ENCODE measurements at regions not wholly inside any gene's neighbourhood (a gene's known extent, or its start where the extent isn't known, plus 50 kb on each side); places are given as distances from the start of the nearest gene placed in this dataset.

DNA sequence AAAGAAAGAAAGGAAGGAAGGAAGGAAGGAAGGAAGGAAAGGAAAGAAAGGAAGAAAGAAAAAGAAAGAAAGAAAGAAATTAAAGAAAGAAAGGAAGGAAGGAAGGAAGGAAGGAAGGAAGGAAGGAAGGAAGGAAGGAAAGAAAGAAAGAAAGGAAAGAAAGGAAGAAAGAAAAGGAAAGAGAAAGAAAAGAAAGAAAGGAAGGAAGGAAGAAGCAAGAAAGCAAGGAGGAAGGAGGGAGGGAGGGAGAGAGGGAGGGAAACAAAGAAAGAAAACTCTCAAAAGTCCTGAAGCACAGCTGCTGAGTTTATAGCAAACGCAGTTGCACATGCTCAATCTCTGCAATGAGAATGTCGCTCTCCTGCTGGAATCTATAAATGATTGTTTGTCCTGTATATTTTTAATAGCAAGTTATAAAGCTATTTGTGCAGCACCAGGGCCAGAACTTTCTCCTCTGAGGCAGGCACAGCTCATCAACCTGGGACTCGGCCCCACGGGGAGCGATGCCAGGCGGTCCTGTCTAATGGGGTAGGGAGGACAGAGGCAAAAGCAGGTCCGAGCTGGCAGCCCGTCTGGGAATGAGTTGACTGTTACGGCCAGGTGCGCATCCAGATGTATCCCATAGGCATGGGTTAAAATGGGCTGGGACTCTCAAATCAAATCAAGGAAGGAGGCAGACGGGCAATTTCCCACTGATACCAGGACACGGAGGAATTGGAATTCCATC is 118.0 kb upstream of the PFKP start:
- DNase-seq: no peak

DNA sequence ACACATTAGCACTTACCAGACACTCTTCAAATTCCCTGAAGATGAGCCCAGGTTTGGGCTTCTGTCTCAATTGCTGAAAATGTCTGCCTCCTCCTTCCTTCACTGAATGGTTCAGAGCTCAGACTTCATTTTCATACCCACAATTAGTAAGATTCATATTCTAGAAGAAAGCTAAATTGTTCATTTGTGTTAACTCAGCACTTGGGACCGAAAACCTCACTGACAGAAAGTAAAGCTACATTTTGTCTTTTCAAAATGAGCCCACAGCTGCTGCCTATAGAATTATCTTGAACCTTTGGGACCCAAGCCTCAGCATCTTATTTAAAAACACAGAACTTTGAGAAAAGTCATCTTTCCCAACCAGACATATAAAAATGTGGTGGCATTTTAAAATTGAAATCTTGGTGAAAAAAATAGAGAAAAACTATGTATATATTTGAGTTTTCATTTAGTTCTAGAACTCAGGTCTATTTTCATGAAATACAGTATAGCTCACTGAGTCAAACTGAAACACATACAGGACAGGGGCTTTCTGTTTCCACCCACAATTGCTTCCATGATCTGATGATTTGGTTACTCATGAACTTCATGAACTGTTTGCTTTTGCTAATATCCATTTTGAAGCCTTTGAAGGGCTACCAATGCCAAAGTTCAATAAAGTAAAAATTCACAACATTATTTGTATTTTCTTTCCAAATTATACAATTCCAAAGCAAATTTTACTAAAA is 119.1 kb upstream of the PFKP start:
- DNase-seq: no peak

DNA sequence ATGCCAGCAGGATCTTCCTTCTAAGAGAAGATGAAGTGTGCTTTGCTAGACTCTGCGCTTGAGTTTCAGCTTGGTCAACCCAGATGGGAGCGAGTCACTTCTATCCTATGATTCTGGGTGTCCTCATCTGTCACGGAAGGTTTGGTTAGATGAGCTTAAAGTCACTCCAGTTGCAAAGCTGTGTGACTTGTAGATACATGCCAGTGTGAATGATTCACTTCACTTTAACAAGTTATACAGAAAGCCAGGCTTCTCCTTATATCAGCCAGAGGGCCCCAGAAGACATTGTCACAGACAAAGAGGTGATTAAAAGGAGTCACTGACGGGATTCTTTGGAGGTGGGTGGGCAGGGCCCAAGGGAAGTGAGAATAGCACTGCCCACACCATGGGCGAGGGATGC is 122.6 kb upstream of the PFKP start:
- DNase-seq: no peak

DNA sequence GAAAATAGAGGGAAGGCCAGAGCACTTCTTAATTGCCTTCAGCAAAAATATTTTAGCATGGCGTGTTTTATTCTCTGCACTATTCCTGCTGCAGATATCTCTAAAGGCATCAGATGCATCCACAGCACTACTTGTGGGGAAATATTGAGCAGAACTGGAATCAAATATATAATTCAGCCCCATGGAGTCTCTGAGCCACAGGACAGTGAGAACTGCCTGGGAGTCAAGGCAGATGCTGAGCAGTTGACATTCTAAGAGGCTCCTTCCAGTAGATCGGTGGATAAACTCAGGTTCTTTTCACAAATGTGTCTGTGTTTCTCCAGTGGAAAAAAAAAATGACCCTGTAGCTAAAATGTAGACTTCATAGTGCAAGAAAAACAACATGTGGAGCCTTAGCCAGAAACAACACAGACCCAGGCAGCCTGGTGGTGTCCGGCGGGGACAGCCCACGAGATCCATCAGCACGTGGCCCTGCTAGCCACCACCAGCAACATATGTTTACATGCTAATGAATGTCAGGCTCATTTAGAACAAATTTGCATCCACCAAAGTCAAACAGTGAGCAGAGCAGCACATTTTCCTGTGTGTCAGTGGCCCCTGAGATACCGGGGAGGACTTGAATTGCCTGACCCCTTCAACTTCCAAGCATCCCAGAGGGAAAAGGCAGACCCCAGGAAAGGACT is 123.3 kb upstream of the PFKP start:
- DNase-seq: no peak

DNA sequence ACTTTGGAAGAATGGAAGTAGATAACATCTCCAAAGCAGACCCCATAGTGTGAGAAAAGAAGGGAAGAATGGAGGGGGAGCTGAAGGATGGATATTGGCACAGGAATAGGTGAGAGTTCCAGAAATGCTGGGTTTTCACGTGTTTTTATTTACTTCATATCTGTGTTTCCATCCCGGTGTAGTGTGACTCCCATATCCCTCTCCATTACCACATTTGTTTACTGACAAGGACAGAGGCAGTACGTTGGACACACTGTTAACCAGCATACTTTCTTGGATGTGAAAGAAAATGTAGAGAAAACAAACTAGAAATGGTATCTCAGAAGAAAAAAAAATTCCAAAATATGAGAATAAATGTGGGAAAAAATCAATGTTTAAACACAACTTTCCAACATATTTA is 124.4 kb upstream of the PFKP start:
- DNase-seq: no peak

GRCh38 chr10:2938869-2939268 is 128.5 kb upstream of the PFKP start:
- DNase-seq: no peak

- DNase-seq: no peak
Measured at GRCh38 chr10:2936816-2937215, 130.5 kb upstream of the PFKP start.

- no peak for DNase-seq
Measured at GRCh38 chr10:2935647-2936386, 131.5 kb upstream of the PFKP start.

- no peak for DNase-seq
Measured at GRCh38 chr10:2933924-2934323, 133.4 kb upstream of the PFKP start.

GRCh38 chr10:2933519-2933918 is 133.8 kb upstream of the PFKP start:
- DNase-seq: no peak

- DNase-seq: no peak
Measured at GRCh38 chr10:2933071-2933470, 134.3 kb upstream of the PFKP start.

- DNase-seq: no peak
Measured at GRCh38 chr10:2929480-2930258, 137.7 kb upstream of the PFKP start.

DNA sequence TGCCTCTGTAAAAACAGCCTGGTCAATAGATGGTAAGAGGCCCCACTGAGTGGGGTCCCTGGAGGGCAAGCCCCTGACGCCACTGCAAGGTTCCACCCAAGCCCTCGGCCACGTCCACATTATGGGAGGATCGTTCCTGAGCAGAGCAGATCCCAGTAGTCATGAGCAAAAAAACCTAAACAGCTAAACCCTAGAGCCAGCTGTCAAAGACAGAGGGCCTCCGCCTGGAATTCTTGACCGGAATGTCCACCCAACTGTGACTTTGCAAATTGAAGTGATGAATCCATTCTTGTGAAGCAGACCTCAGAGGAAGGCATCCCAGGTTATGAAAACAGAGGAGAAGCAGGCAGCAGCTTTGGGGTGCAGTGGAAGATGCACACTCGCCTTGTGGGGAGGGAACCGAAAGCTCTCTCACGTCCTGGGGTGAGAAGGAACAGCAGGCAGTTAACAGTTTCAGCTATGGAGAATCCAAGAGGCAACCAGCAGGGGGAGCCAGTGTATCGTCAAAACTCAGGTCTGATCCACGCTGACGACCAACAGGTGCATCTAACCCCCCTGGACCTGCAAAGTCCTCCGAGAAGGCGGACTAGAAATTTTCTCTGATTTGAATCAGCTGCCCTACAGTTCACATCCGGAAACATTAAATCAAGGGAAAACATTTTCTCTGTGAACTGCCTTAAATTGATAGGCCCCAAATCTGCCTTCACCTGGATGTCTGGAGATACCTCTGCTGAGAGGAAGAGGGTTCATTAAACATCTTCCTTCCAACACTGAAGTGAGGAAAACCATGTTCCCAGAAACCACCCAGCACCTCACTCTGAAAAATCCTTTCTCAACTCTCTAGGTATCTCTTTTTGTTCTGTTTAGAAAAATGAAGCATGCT is 139.1 kb upstream of the PFKP start:
- DNase-seq: no peak

DNA sequence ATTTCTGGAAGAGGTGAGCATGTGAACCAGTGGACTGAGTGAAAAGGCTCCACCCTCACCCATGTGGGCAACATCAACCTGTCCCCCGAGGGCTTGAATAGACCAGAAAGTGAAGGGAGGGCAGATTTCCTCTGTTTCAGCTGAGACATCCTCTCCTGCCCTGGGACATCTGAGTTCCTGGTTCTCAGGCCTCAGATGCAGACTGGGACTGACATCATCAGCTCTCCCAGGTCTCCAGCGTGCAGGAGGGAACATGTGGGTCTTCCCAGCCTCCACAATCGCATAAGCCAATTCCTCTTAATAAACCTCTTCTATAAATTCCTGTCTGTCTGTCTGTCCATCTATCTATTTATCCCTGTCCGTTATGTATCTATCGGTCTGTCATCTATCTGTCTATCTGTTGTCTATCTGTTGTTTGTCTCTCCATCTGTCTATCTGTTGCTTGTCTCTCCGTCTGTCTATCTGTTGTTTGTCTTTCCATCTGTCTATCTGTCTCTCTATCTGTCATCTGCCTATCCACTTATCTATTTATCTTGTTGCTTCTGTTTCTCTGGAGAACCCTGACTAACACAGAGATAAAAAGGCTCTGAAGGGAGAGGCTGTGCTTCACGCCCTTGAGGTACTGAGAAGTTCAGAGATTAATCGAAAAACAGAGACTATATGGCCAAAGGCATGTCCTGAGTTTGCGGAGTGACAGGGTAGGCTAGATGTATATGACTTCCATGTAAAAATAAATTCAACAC is 140.3 kb upstream of the PFKP start:
- no peak for DNase-seq

GRCh38 chr10:2925631-2926030 is 141.7 kb upstream of the PFKP start:
- no peak for DNase-seq

- no peak for DNase-seq
Measured at GRCh38 chr10:2924431-2924830, 142.9 kb upstream of the PFKP start.

DNA sequence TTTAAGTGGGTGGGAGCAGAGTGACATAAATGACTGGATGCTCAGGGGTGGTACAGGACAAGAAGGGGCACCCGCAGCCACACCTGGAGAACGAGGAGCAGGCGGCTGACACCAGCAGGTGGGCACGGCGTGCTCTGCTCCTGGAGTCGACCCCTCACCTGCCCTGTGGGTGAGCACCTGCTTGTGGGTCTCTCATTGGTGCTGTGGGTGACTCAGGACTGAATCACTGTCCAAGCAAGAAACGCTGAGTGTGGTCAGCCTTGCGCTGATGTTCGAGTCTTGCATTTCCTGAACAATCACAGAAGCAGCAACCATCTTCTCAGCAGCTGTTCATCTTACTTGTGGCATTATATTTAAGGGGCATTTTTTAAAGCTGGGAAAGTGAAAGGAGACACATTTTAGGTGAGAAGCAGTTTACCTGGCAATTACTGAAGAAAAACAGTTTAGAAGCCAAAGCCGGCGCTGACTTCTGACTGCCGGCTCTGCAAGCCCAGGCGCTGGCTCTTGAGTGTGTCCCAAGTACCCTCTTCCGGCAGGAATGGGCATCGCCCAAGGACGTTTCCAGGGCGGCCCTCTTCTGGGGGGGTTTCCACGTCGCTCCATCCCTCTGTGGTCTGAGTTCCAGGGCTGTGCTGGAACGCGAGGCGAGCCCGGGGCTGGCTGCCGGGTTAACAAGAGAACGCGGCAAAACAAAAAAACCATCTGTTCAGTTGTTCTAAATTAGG is 145.2 kb upstream of the PFKP start:
- no peak for DNase-seq

DNA sequence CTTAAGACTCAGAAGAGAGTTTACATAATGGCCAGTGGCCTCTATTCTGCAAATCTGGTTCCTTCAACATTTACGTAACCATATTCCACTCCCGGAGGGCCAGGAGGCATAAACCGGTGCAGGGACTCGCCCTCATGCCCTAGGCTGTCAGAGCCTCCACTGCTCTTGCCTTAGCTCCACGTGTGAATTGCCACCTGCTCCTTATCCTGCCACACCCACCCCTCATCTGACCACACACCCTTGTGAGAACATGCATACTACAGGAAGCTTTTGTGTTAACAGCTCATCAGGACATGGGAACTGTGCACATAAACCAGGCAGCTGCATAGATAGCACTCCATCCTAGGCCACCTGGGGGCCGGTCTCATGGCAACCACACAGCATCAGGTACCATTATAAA is 146.7 kb upstream of the PFKP start:
- no peak for DNase-seq

DNA sequence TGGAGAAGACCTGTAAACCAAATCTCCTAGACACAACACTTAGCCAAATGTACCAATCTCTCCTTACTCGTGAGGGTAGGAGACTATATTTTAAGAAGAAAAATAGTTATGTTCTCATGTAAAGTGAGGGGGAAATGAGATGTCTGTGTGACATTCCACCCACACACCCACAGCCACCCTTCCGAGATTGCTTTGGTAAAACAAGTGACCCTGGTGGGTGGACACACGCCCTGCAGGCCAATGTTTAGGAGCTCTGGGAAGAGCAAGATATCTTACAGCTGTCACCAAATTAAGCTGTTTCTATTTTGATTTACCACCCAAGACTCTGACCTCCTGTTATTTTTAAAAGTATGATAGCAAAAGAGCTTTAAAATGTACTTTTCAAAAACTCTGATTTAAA is 147.2 kb upstream of the PFKP start:
- DNase-seq: no peak

GRCh38 chr10:2919016-2919415 is 148.3 kb upstream of the PFKP start:
- DNase-seq: no peak

All from DMS 273 treated with DMSO at 0.1 percent for 48 hours (cell line).